Loucy (cell line): ENCODE measurements at regions not wholly inside any gene's neighbourhood (a gene's known extent, or its start where the extent isn't known, plus 50 kb on each side); places are given as distances from the start of the nearest gene placed in this dataset.

ENCODE experiments used
- CTCF ChIP-seq: fragments of 200-600 bp; sonication (generic); conservative IDR thresholded peaks from 2 replicates; pipeline ENCODE4 v1.5.1; 2014; ENCODE audit warnings: mild to moderate bottlenecking, antibody characterized with exemption, low read length
- EZH2phosphoT487 ChIP-seq: fragments of 200-600 bp; IDR thresholded peaks from 2 replicates; pipeline ENCODE4 v1.6.1; 2018; ENCODE audit warnings: antibody characterized with exemption, mild to moderate bottlenecking, moderate library complexity, borderline replicate concordance

GRCh38 chr12:4217091-4217490 is 56.5 kb upstream of the CCND2 start:
- TF ChIP-seq CTCF (no peak), EZH2phosphoT487 (no peak)
